ENCODE measurements at regions not wholly inside any gene's neighbourhood (a gene's known extent, or its start where the extent isn't known, plus 50 kb on each side); places are given as distances from the start of the nearest gene placed in this dataset.

DNA sequence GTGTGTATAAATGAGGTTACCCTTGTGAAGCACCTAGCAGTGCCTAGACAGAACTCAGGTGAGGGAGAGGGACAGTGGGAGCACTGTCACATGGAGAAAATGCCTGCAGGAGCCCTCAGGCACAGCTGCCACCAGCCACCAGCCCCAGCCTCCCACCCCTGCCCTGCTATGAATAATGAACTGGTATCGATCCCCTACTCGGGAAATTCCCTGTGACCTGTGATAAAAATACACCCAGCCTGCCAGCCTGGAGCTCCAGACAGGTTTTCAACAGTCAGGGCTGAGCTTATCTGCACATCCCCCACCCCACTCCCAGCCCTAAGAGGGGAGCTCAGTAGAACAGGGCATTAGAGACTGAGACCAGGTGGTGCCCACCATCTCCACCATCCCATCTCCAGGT is 159.6 kb upstream of the PJA1 start:
- Histone ChIP-seq H3K79me2 (replicated peaks; ENCODE audit: insufficient read depth, low read length) (no peaks in the 10 kb centered on the region), H3K9me3 (ENCODE audit: low read length) (no peaks in the 10 kb centered on the region), H3K4me3 (ENCODE audit: low read length) (no peak overlapping the region), H3K9me2 (ENCODE audit: insufficient read depth, low read length) (no peaks in the 10 kb centered on the region), H3K4me2 (ENCODE audit: low read length) (no peak overlapping the region), H3K36me3 (ENCODE audit: insufficient read depth, low read length) (no peaks in the 10 kb centered on the region), H3K9ac (ENCODE audit: low read length) (no peak overlapping the region), H3K27ac (ENCODE audit: low read length) (no peak overlapping the region), H4K20me1 (ENCODE audit: insufficient read depth) (no peaks in the 10 kb centered on the region), H3F3A (ENCODE audit: insufficient read depth, low read length, poor library complexity, severe bottlenecking) (no peaks in the 10 kb centered on the region), H3K27me3 (ENCODE audit: insufficient read depth, low read depth, low read length) (no peaks in the 10 kb centered on the region), H2AFZ (ENCODE audit: low read depth, low read length) (no peak overlapping the region)
- TF ChIP-seq RAD21 (conservative IDR thresholded peaks at IDR 0.05) (no peak), SMC3 (conservative IDR thresholded peaks at IDR 0.05; ENCODE audit: poor library complexity) (no peak), MXI1 (conservative IDR thresholded peaks at IDR 0.05; ENCODE audit: poor library complexity, severe bottlenecking) (no peak)

DNA sequence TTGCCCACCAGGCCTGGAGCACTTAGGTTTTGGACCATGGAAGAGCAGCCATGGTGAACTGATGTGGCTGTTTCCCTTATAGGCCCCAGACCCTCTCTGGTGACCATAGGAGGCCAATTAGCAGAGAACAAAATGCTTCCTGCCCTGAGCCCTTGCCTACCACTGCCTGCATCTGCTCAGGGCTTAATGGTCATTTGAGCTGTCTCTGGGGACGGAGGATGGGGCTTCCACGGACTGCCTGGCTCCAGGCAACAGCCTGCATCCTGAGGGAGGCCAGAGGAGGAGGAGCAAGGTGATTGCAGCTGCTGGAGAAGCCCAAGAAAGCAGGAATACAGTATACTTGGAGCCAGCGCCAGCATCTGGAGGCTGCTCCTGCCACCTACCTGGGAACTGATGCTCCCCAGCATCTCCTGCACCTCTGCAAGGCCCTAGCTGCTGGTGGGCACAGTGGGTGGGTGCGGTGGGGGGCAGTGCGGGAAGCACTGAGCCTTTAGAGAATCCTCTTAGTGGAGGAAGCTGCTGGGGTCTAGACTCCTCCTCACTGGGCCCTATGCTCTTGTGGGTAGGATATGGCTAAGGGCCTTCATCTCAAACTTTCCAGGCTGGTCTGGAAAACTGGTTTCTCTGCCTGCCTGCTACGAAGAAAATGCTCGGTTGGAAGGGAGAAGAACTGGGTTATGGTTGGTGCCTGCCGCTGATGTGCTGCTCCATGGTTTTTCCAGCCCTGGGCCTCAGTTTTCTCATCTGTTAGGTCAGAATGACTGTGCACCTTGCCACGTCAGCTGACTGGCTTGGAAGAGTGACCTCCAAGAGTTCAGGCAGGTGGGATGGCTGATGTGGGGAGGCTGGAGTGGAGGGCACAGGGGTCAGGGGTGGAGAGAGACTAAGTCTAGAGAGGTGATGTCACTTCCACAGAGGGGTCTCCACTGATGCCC is 158.8 kb upstream of the PJA1 start:
- no peaks in the 10 kb centered on the region for H3K79me2 ChIP-seq (replicated peaks; ENCODE audit: insufficient read depth, low read length)
- no peak overlapping the region for H3K4me2 ChIP-seq (ENCODE audit: low read length)
- no peak overlapping the region for H3K9ac ChIP-seq (ENCODE audit: low read length)
- H3K9me3 ChIP-seq (ENCODE audit: low read length): no peaks in the 10 kb centered on the region
- H2AFZ ChIP-seq (ENCODE audit: low read depth, low read length): no peak overlapping the region
- H3K27me3 ChIP-seq (ENCODE audit: insufficient read depth, low read depth, low read length): no peaks in the 10 kb centered on the region
- H3K27ac ChIP-seq (ENCODE audit: low read length): no peak overlapping the region
- H3K4me3 ChIP-seq (ENCODE audit: low read length): no peak overlapping the region
- H4K20me1 ChIP-seq (ENCODE audit: insufficient read depth): no peaks in the 10 kb centered on the region
- H3K9me2 ChIP-seq (ENCODE audit: insufficient read depth, low read length): no peaks in the 10 kb centered on the region
- no peaks in the 10 kb centered on the region for H3K36me3 ChIP-seq (ENCODE audit: insufficient read depth, low read length)
- H3F3A ChIP-seq (ENCODE audit: insufficient read depth, low read length, poor library complexity, severe bottlenecking): no peaks in the 10 kb centered on the region
- TF ChIP-seq, protein P1, sequence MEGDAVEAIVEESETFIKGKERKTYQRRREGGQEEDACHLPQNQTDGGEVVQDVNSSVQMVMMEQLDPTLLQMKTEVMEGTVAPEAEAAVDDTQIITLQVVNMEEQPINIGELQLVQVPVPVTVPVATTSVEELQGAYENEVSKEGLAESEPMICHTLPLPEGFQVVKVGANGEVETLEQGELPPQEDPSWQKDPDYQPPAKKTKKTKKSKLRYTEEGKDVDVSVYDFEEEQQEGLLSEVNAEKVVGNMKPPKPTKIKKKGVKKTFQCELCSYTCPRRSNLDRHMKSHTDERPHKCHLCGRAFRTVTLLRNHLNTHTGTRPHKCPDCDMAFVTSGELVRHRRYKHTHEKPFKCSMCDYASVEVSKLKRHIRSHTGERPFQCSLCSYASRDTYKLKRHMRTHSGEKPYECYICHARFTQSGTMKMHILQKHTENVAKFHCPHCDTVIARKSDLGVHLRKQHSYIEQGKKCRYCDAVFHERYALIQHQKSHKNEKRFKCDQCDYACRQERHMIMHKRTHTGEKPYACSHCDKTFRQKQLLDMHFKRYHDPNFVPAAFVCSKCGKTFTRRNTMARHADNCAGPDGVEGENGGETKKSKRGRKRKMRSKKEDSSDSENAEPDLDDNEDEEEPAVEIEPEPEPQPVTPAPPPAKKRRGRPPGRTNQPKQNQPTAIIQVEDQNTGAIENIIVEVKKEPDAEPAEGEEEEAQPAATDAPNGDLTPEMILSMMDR (IDR thresholded peaks at IDR 0.05; ENCODE audit: poor library complexity, severe bottlenecking): no peak
- no peak for TF ChIP-seq POLR2AphosphoS5 (IDR thresholded peaks at IDR 0.05)
- no peak for TF ChIP-seq RAD21 (conservative IDR thresholded peaks at IDR 0.05)
- TF ChIP-seq MXI1 (conservative IDR thresholded peaks at IDR 0.05; ENCODE audit: poor library complexity, severe bottlenecking): no peak

DNA sequence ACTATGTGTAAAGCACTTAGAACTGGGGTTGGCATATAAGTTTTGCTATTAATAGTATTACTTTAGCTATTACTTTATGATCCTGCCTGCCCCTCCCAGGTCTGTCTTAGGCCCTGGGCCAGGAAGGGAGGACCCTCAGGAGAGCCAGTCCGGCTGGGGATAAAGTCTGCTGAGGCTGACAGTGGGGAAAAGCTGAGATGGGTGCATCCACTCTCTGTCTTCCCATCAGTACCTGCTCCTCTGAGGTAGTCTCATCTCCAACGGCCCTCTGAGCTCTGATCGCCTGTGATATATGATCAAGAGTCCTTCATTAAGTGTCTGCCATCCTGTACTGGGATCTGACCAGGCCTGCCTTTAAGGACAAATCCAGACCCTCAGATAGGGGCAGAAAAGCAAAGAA is 156.5 kb upstream of the PJA1 start:
- Histone ChIP-seq H3K9me3 (ENCODE audit: low read length) (no peaks in the 10 kb centered on the region), H3K4me2 (ENCODE audit: low read length) (no peak overlapping the region), H2AFZ (ENCODE audit: low read depth, low read length) (no peak overlapping the region), H3F3A (ENCODE audit: insufficient read depth, low read length, poor library complexity, severe bottlenecking) (no peaks in the 10 kb centered on the region), H3K79me2 (replicated peaks; ENCODE audit: insufficient read depth, low read length) (no peaks in the 10 kb centered on the region), H4K20me1 (ENCODE audit: insufficient read depth) (no peaks in the 10 kb centered on the region), H3K27ac (ENCODE audit: low read length) (no peak overlapping the region), H3K9ac (ENCODE audit: low read length) (no peak overlapping the region), H3K36me3 (ENCODE audit: insufficient read depth, low read length) (no peaks in the 10 kb centered on the region), H3K4me3 (ENCODE audit: low read length) (no peak overlapping the region), H3K27me3 (ENCODE audit: insufficient read depth, low read depth, low read length) (no peaks in the 10 kb centered on the region), H3K9me2 (ENCODE audit: insufficient read depth, low read length) (no peaks in the 10 kb centered on the region)
- no peak for TF ChIP-seq MXI1 (conservative IDR thresholded peaks at IDR 0.05; ENCODE audit: poor library complexity, severe bottlenecking)
- no peak for TF ChIP-seq SMC3 (conservative IDR thresholded peaks at IDR 0.05; ENCODE audit: poor library complexity)
- TF ChIP-seq POLR2AphosphoS5 (IDR thresholded peaks at IDR 0.05): no peak
- TF ChIP-seq, protein P1 (IDR thresholded peaks at IDR 0.05; ENCODE audit: poor library complexity, severe bottlenecking): no peak
- no peak for TF ChIP-seq TAF1 (IDR thresholded peaks at IDR 0.05; ENCODE audit: low read depth)
- no peak for TF ChIP-seq EZH2 (IDR thresholded peaks at IDR 0.05; ENCODE audit: borderline replicate concordance, insufficient read depth, low read length, poor library complexity, severe bottlenecking)
- TF ChIP-seq, protein P2, sequence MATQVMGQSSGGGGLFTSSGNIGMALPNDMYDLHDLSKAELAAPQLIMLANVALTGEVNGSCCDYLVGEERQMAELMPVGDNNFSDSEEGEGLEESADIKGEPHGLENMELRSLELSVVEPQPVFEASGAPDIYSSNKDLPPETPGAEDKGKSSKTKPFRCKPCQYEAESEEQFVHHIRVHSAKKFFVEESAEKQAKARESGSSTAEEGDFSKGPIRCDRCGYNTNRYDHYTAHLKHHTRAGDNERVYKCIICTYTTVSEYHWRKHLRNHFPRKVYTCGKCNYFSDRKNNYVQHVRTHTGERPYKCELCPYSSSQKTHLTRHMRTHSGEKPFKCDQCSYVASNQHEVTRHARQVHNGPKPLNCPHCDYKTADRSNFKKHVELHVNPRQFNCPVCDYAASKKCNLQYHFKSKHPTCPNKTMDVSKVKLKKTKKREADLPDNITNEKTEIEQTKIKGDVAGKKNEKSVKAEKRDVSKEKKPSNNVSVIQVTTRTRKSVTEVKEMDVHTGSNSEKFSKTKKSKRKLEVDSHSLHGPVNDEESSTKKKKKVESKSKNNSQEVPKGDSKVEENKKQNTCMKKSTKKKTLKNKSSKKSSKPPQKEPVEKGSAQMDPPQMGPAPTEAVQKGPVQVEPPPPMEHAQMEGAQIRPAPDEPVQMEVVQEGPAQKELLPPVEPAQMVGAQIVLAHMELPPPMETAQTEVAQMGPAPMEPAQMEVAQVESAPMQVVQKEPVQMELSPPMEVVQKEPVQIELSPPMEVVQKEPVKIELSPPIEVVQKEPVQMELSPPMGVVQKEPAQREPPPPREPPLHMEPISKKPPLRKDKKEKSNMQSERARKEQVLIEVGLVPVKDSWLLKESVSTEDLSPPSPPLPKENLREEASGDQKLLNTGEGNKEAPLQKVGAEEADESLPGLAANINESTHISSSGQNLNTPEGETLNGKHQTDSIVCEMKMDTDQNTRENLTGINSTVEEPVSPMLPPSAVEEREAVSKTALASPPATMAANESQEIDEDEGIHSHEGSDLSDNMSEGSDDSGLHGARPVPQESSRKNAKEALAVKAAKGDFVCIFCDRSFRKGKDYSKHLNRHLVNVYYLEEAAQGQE (IDR thresholded peaks at IDR 0.05; ENCODE audit: borderline replicate concordance): no peak
